ENCODE measurements at regions not wholly inside any gene's neighbourhood (a gene's known extent, or its start where the extent isn't known, plus 50 kb on each side); places are given as distances from the start of the nearest gene placed in this dataset.

GRCh38 chr3:173342679-173343078 lies 54.9 kb upstream of the NLGN1 start:
- Histone ChIP-seq H3K79me2 (ENCODE audit: insufficient read depth, low read length) (no peaks in the 10 kb centered on the region), H3K36me3 (ENCODE audit: insufficient read depth, low read length) (no peaks in the 10 kb centered on the region), H3K9ac (ENCODE audit: low read depth, low read length, poor library complexity, severe bottlenecking) (no peak overlapping the region), H3K9me3 (ENCODE audit: insufficient read depth, low read depth, low read length) (no peaks in the 10 kb centered on the region), H3F3A (ENCODE audit: low read depth) (no peaks in the 10 kb centered on the region), H3K4me1 (ENCODE audit: insufficient read depth, low read length, poor library complexity, severe bottlenecking) (no peaks in the 10 kb centered on the region), H3K27me3 (ENCODE audit: insufficient read depth, low read length, poor library complexity, severe bottlenecking) (no peaks in the 10 kb centered on the region), H3K9me2 (replicated peaks; ENCODE audit: low read depth, low read length) (no peaks in the 10 kb centered on the region), H4K20me1 (ENCODE audit: insufficient read depth, low read length, poor library complexity, severe bottlenecking) (no peaks in the 10 kb centered on the region), H3K4me2 (ENCODE audit: low read depth, low read length, poor library complexity, severe bottlenecking) (no peak overlapping the region), H2AFZ (ENCODE audit: low read length) (no peak overlapping the region), H3K4me3 (ENCODE audit: low read length, poor library complexity, severe bottlenecking) (no peak overlapping the region)
- TF ChIP-seq, protein P1, sequence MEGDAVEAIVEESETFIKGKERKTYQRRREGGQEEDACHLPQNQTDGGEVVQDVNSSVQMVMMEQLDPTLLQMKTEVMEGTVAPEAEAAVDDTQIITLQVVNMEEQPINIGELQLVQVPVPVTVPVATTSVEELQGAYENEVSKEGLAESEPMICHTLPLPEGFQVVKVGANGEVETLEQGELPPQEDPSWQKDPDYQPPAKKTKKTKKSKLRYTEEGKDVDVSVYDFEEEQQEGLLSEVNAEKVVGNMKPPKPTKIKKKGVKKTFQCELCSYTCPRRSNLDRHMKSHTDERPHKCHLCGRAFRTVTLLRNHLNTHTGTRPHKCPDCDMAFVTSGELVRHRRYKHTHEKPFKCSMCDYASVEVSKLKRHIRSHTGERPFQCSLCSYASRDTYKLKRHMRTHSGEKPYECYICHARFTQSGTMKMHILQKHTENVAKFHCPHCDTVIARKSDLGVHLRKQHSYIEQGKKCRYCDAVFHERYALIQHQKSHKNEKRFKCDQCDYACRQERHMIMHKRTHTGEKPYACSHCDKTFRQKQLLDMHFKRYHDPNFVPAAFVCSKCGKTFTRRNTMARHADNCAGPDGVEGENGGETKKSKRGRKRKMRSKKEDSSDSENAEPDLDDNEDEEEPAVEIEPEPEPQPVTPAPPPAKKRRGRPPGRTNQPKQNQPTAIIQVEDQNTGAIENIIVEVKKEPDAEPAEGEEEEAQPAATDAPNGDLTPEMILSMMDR (conservative IDR thresholded peaks at IDR 0.05; ENCODE audit: low read length): no peak
- no peak for TF ChIP-seq EZH2phosphoT487 (IDR thresholded peaks at IDR 0.05; ENCODE audit: borderline replicate concordance)

DNA sequence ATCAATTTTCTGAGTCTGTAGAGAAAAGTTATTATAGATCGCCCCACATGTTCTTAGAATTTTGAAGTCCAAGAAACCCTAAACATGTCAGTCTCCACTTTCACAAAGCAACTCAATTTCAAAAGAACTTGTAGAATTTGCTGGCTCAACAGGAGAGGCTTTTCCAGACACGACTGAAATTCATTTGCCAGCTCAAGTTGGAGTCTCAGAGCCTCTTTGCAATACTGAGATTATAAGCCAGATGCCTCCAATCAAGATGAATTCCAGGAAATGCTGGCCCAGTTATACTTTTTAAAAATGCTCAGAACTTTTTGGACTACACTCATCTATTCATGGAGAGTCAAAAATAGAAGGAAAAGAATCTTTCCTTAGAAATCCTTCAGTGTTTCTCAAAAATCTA lies 56.9 kb upstream of the NLGN1 start:
- Histone ChIP-seq H2AFZ (ENCODE audit: low read length) (no peak overlapping the region), H3K4me2 (ENCODE audit: low read depth, low read length, poor library complexity, severe bottlenecking) (no peak overlapping the region), H3K79me2 (ENCODE audit: insufficient read depth, low read length) (no peaks in the 10 kb centered on the region), H3K4me3 (ENCODE audit: low read length, poor library complexity, severe bottlenecking) (no peak overlapping the region), H3K9me2 (replicated peaks; ENCODE audit: low read depth, low read length) (no peaks in the 10 kb centered on the region), H3K36me3 (ENCODE audit: insufficient read depth, low read length) (no peaks in the 10 kb centered on the region), H3K4me1 (ENCODE audit: insufficient read depth, low read length, poor library complexity, severe bottlenecking) (no peaks in the 10 kb centered on the region), H3K27me3 (ENCODE audit: insufficient read depth, low read length, poor library complexity, severe bottlenecking) (no peaks in the 10 kb centered on the region), H4K20me1 (ENCODE audit: insufficient read depth, low read length, poor library complexity, severe bottlenecking) (no peaks in the 10 kb centered on the region), H3F3A (ENCODE audit: low read depth) (no peaks in the 10 kb centered on the region), H3K9me3 (ENCODE audit: insufficient read depth, low read depth, low read length) (no peaks in the 10 kb centered on the region), H3K9ac (ENCODE audit: low read depth, low read length, poor library complexity, severe bottlenecking) (no peak overlapping the region)
- TF ChIP-seq EZH2phosphoT487 (IDR thresholded peaks at IDR 0.05; ENCODE audit: borderline replicate concordance): no peak
- TF ChIP-seq, protein P1 (conservative IDR thresholded peaks at IDR 0.05; ENCODE audit: low read length): no peak

DNA sequence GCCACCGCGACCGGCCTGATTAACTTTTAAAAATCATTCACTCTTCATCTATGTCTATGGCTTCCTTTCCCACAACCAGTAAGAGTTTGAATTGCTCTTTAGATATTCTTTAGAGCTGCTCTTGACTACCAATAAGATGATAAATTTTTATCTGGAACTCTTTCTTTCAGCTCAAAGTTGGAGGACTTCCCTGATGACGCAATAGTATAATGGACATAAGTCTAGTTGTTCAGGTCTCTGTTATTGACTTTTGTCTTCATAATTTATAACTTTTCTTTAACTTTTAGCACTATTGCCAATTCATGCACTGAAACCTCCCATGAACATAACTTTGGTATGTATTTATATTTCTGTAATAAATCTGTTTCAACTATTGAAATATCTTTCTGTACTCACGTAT lies 61.3 kb upstream of the NLGN1 start:
- H3K4me2 ChIP-seq (ENCODE audit: low read depth, low read length, poor library complexity, severe bottlenecking): no peak overlapping the region
- no peaks in the 10 kb centered on the region for H3K4me1 ChIP-seq (ENCODE audit: insufficient read depth, low read length, poor library complexity, severe bottlenecking)
- no peak overlapping the region for H3K4me3 ChIP-seq (ENCODE audit: low read length, poor library complexity, severe bottlenecking)
- H3K36me3 ChIP-seq (ENCODE audit: insufficient read depth, low read length): no peaks in the 10 kb centered on the region
- no peak for TF ChIP-seq EZH2phosphoT487 (IDR thresholded peaks at IDR 0.05; ENCODE audit: borderline replicate concordance)
- TF ChIP-seq, protein P1 (conservative IDR thresholded peaks at IDR 0.05; ENCODE audit: low read length): no peak
- H3K27me3 ChIP-seq (ENCODE audit: insufficient read depth, low read length, poor library complexity, severe bottlenecking): no peaks in the 10 kb centered on the region
- no peak overlapping the region for H3K9ac ChIP-seq (ENCODE audit: low read depth, low read length, poor library complexity, severe bottlenecking)
- H3F3A ChIP-seq (ENCODE audit: low read depth): no peaks in the 10 kb centered on the region
- no peaks in the 10 kb centered on the region for H3K79me2 ChIP-seq (ENCODE audit: insufficient read depth, low read length)
- no peaks in the 10 kb centered on the region for H3K9me3 ChIP-seq (ENCODE audit: insufficient read depth, low read depth, low read length)
- no peaks in the 10 kb centered on the region for H4K20me1 ChIP-seq (ENCODE audit: insufficient read depth, low read length, poor library complexity, severe bottlenecking)
- H3K9me2 ChIP-seq (replicated peaks; ENCODE audit: low read depth, low read length): no peaks in the 10 kb centered on the region
- H2AFZ ChIP-seq (ENCODE audit: low read length): no peak overlapping the region
